SK-N-SH (cell line): ENCODE measurements at regions not wholly inside any gene's neighbourhood (a gene's known extent, or its start where the extent isn't known, plus 50 kb on each side); places are given as distances from the start of the nearest gene placed in this dataset.

Source experiments
- CTCF ChIA-PET: fragments of 300-600, 350-600 bp; formaldehyde crosslinking; extraction: SDS; loops from one replicate; lab custom pipeline; 2021; lab: Yijun Ruan, JAX
- POLR2A ChIA-PET: fragments of 350-600 bp; sonication (Branson Sonifier 250); formaldehyde crosslinking; extraction: SDS; loops from one replicate; lab custom pipeline; 2020; ENCODE audit warnings: antibody characterized with exemption, inconsistent platforms; lab: Yijun Ruan, JAX
- DNase-seq: peaks from one replicate; pipeline ENCODE4 v3.0.0; 2012
- H2AFZ ChIP-seq: fragments of 200-600 bp; sonication (generic); 2 replicates; pipeline ENCODE4 v1.8.1; 2016; ENCODE audit warnings: antibody characterized with exemption, mild to moderate bottlenecking, low read depth
- H3F3A ChIP-seq: fragments of 200-600 bp; sonication (generic); replicated peaks from 2 replicates; pipeline ENCODE3; 2016; ENCODE audit warnings: antibody characterized with exemption, mild to moderate bottlenecking; ENCODE audit not compliant: insufficient read depth
- H3K27ac ChIP-seq, 2 experiments: fragments of 200-500 bp in 1 of 2; fragments of 200-600 bp in 1 of 2; sonication (Bioruptor generic) in 1 of 2; sonication (generic), shearing (Covaris generic) in 1 of 2; 2 replicates each; pipeline versions ENCODE4 v1.5.1 to v1.6.1; 2014 to 2016; ENCODE audit warnings: low read depth in 2 of 2, inconsistent platforms in 1 of 2, low read length in 1 of 2, mild to moderate bottlenecking in 1 of 2, mixed read lengths in 1 of 2
- H3K27me3 ChIP-seq: fragments of 200-600 bp; sonication (generic), shearing (Covaris generic); 2 replicates; pipeline ENCODE4 v1.6.1; 2016; ENCODE audit warnings: mixed run types; ENCODE audit not compliant: insufficient read depth
- H3K36me3 ChIP-seq, 2 experiments: fragments of 200-500 bp in 1 of 2; fragments of 200-600 bp in 1 of 2; sonication (Bioruptor generic) in 1 of 2; sonication (generic) in 1 of 2; replicated peaks in 1 of 2; 2 replicates each; pipeline versions ENCODE3 to v1.5.1; 2014 to 2016; ENCODE audit warnings: low read length in 1 of 2, mild to moderate bottlenecking in 1 of 2; ENCODE audit not compliant: insufficient read depth in 2 of 2, control insufficient read depth in 1 of 2
- H3K4me1 ChIP-seq, 2 experiments: fragments of 200-500 bp in 1 of 2; fragments of 200-600 bp in 1 of 2; sonication (Bioruptor generic) in 1 of 2; sonication (generic), shearing (Covaris generic) in 1 of 2; 2 replicates each; pipeline versions ENCODE4 v1.5.1 to v1.6.1; 2014 to 2016; ENCODE audit warnings: low read depth in 1 of 2, low read length in 1 of 2, mixed run types in 1 of 2; ENCODE audit not compliant: insufficient read depth in 2 of 2, control insufficient read depth in 1 of 2
- H3K4me2 ChIP-seq: fragments of 200-600 bp; sonication (generic), shearing (Covaris generic); 2 replicates; pipeline ENCODE4 v1.6.1; 2017; ENCODE audit warnings: mixed run types
- H3K4me3 ChIP-seq, 2 experiments: fragments of 200-500 bp in 1 of 2; fragments of 200-600 bp in 1 of 2; sonication (Bioruptor generic) in 1 of 2; sonication (generic), shearing (Covaris generic) in 1 of 2; 2 replicates each; pipeline versions ENCODE4 v1.5.1 to v1.8.1; 2014 to 2016; ENCODE audit warnings: low read depth in 2 of 2, inconsistent platforms in 1 of 2, low read length in 1 of 2, mild to moderate bottlenecking in 1 of 2, mixed read lengths in 1 of 2, moderate library complexity in 1 of 2
- H3K79me2 ChIP-seq: fragments of 200-600 bp; sonication (generic); 2 replicates; pipeline ENCODE4 v1.8.1; 2017; ENCODE audit warnings: mild to moderate bottlenecking; ENCODE audit not compliant: insufficient read depth
- H3K9ac ChIP-seq: fragments of 200-600 bp; sonication (generic); 2 replicates; pipeline ENCODE4 v1.6.1; 2017; ENCODE audit warnings: mixed run types
- H3K9me2 ChIP-seq: fragments of 200-600 bp; sonication (generic); 2 replicates; pipeline ENCODE4 v1.6.1; 2017; ENCODE audit warnings: mixed run types
- H3K9me3 ChIP-seq: fragments of 200-600 bp; sonication (generic); 2 replicates; pipeline ENCODE4 v1.6.1; 2017; ENCODE audit warnings: mixed run types, mild to moderate bottlenecking, moderate library complexity
- H4K20me1 ChIP-seq: fragments of 200-600 bp; sonication (generic); 2 replicates; pipeline ENCODE4 v1.6.1; 2017; ENCODE audit warnings: mild to moderate bottlenecking, mixed run types; ENCODE audit not compliant: insufficient read depth
- CHD2 ChIP-seq: fragments of 150-350 bp; IDR thresholded peaks from 2 replicates; pipeline ENCODE4 v1.6.1; 2018; ENCODE audit warnings: low read length; ENCODE audit not compliant: partially characterized antibody
- ELF1 ChIP-seq: IDR thresholded peaks from 2 replicates; pipeline ENCODE4 v1.4.0; 2012
- EP300 ChIP-seq, 2 experiments: IDR thresholded peaks; 2 replicates each; pipeline versions ENCODE4 v1.4.0 to v1.6.1; 2012; ENCODE audit warnings: borderline replicate concordance in 1 of 2, low read depth in 1 of 2, low read length in 1 of 2
- FOSL2 ChIP-seq: IDR thresholded peaks from 2 replicates; pipeline ENCODE4 v1.4.0; 2012; ENCODE audit warnings: low read depth, mild to moderate bottlenecking, moderate library complexity, borderline replicate concordance
- FOXM1 ChIP-seq: IDR thresholded peaks from 2 replicates; pipeline ENCODE4 v1.4.0; 2012; ENCODE audit warnings: low read depth, mild to moderate bottlenecking
- GABPA ChIP-seq: IDR thresholded peaks from 2 replicates; pipeline ENCODE4 v1.4.0; 2012; ENCODE audit warnings: low read depth, mild to moderate bottlenecking
- MXI1 ChIP-seq: IDR thresholded peaks from 2 replicates; pipeline ENCODE4 v1.6.1; 2012; ENCODE audit warnings: mild to moderate bottlenecking, low read depth, low read length, improper control_type of control experiment
- NFIC ChIP-seq: IDR thresholded peaks from 2 replicates; pipeline ENCODE4 v1.4.0; 2012; ENCODE audit warnings: borderline replicate concordance
- RFX5 ChIP-seq: IDR thresholded peaks from 2 replicates; pipeline ENCODE4 v1.6.1; 2012; ENCODE audit warnings: mild to moderate bottlenecking, improper control_type of control experiment, low read length
- RXRA ChIP-seq: IDR thresholded peaks from 2 replicates; pipeline ENCODE4 v1.4.0; 2012; ENCODE audit warnings: low read depth, mild to moderate bottlenecking, borderline replicate concordance
- SIN3A ChIP-seq: IDR thresholded peaks from 2 replicates; pipeline ENCODE4 v1.6.1; 2012; ENCODE audit warnings: low read depth, mild to moderate bottlenecking, low read length, moderate library complexity, borderline replicate concordance
- SMC3 ChIP-seq: IDR thresholded peaks from 2 replicates; pipeline ENCODE4 v1.6.1; 2012; ENCODE audit warnings: low read depth, low read length, improper control_type of control experiment
- TCF12 ChIP-seq: IDR thresholded peaks from 2 replicates; pipeline ENCODE4 v1.4.0; 2012
- TEAD4 ChIP-seq: IDR thresholded peaks from 2 replicates; pipeline ENCODE4 v1.4.0; 2012; ENCODE audit warnings: mild to moderate bottlenecking, borderline replicate concordance; ENCODE audit not compliant: insufficient read depth
- YY1 ChIP-seq: IDR thresholded peaks from 2 replicates; pipeline ENCODE4 v1.4.0; 2012; ENCODE audit warnings: low read depth, mild to moderate bottlenecking
- WGBS: methylation state at CpG from one replicate; pipeline ENCODE4 v1.1.6; 2017; ENCODE audit warnings: low lambda C conversion rate; 5-methylcytosine and 5-hydroxymethylcytosine counted together
- TF ChIP-seq, protein P1 (sequence below): fragments of 150-350 bp; IDR thresholded peaks from 2 replicates; pipeline ENCODE4 v1.6.1; 2017; ENCODE audit warnings: antibody characterized with exemption, low read length, low read depth, borderline replicate concordance
- TF ChIP-seq, protein P2 (sequence below): IDR thresholded peaks from 2 replicates; pipeline ENCODE4 v1.4.0; 2012; ENCODE audit warnings: low read depth, borderline replicate concordance
- TF ChIP-seq, protein P3 (sequence below): fragments of 200-600 bp; sonication (generic); IDR thresholded peaks from 2 replicates; pipeline ENCODE4 v1.6.1; 2017; ENCODE audit warnings: antibody characterized with exemption, mild to moderate bottlenecking, moderate library complexity
- TF ChIP-seq, protein P4 (sequence below): IDR thresholded peaks from 2 replicates; pipeline ENCODE4 v1.4.0; 2012; ENCODE audit warnings: low read depth, borderline replicate concordance

DNA sequence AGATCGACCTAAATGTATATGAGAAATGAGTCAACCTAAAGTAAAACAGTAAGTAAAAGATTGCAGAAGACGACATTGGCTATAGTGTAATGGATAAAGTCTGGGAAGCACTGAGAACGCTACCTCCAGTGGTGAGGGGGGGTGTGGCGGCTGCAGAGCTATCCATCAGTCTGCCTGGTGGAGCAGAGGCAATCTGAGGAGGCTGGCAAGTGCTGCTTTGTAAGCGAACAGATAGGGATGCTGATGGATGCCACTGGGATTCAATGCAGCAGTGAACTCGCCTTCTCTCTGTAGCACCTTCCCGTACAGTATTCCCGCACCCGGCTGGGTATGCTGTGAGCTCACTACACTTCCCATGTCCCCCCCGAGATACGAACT is 261.5 kb downstream of the NSG2 start:
- Histone ChIP-seq H3K4me1 (peaks cover 0 to 38% of the 10 kb centered on the region in 2 experiments; a peak in 1 of 4 replicates), H4K20me1 (no peaks in the 10 kb centered on the region), H3K27me3 (no peaks in the 10 kb centered on the region), H3K36me3 (no peaks in the 10 kb centered on the region), H3K4me2 (no peak overlapping the region), H3K9me3 (no peaks in the 10 kb centered on the region), H3K9ac (no peak overlapping the region), H3K4me3 (no peak overlapping the region), H2AFZ (no peak overlapping the region), H3K79me2 (no peaks in the 10 kb centered on the region), H3K9me2 (no peaks in the 10 kb centered on the region), H3F3A (no peaks in the 10 kb centered on the region), H3K27ac (no peak overlapping the region)
- TF ChIP-seq, protein P1, sequence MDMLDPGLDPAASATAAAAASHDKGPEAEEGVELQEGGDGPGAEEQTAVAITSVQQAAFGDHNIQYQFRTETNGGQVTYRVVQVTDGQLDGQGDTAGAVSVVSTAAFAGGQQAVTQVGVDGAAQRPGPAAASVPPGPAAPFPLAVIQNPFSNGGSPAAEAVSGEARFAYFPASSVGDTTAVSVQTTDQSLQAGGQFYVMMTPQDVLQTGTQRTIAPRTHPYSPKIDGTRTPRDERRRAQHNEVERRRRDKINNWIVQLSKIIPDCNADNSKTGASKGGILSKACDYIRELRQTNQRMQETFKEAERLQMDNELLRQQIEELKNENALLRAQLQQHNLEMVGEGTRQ: no peak
- no peak for TF ChIP-seq FOXM1
- no peak for TF ChIP-seq YY1
- TF ChIP-seq, protein P2, sequence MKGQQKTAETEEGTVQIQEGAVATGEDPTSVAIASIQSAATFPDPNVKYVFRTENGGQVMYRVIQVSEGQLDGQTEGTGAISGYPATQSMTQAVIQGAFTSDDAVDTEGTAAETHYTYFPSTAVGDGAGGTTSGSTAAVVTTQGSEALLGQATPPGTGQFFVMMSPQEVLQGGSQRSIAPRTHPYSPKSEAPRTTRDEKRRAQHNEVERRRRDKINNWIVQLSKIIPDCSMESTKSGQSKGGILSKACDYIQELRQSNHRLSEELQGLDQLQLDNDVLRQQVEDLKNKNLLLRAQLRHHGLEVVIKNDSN: no peak
- TF ChIP-seq NFIC: no peak
- TF ChIP-seq TEAD4: no peak
- TF ChIP-seq TCF12: no peak
- 55% methylated on average over 6 of the region's 11 CpGs for WGBS
- DNase-seq: peak; percentile 61
- CTCF ChIA-PET: interaction anchor here (0.7 to 13.7 kb wide), 8 partner anchors 10 to 260 kb away, joined by 3 to 298 read pairs (median 4); partner anchors contain the start of gene NSG2
- POLR2A ChIA-PET: no interaction called here

DNA sequence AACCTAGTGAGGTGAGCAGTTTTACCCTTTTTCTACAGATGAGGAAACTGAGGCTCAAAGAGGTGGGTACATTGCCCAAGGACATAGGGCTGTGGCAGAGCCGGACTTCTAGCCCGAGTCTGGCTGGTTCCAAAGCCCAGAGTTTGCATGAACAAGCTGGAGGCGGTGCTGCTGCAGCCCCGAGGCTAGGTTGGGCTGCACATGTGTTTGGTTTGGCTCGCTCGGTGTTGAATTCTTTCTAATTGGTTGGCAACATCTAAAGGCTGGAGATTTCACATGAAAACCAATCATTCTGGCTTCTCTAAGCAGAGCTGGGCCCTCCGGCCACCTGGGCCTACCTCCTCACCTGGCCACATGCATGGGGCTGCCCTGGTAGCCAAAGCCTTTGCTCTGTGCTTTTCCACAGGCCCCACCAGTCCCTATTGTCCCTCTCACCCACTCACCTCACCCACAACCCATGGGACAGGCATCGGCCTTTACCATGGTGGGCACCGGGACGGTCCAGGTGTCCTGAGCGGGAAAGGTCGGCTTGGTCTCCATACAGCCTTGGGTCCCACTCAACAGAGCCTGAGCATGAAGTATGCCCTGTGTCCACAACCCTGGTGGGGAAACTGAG is 262.3 kb downstream of the NSG2 start:
- no peaks in the 10 kb centered on the region for H3K9me2 ChIP-seq
- TF ChIP-seq EP300 (IDR thresholded peaks at IDR 0.05; ENCODE audit: borderline replicate concordance in 1 of 2, low read depth in 1 of 2, low read length in 1 of 2): no peak
- no peak for TF ChIP-seq FOSL2
- no peak for TF ChIP-seq YY1
- TF ChIP-seq, protein P3, sequence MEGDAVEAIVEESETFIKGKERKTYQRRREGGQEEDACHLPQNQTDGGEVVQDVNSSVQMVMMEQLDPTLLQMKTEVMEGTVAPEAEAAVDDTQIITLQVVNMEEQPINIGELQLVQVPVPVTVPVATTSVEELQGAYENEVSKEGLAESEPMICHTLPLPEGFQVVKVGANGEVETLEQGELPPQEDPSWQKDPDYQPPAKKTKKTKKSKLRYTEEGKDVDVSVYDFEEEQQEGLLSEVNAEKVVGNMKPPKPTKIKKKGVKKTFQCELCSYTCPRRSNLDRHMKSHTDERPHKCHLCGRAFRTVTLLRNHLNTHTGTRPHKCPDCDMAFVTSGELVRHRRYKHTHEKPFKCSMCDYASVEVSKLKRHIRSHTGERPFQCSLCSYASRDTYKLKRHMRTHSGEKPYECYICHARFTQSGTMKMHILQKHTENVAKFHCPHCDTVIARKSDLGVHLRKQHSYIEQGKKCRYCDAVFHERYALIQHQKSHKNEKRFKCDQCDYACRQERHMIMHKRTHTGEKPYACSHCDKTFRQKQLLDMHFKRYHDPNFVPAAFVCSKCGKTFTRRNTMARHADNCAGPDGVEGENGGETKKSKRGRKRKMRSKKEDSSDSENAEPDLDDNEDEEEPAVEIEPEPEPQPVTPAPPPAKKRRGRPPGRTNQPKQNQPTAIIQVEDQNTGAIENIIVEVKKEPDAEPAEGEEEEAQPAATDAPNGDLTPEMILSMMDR: no peak
- no peak for TF ChIP-seq FOXM1
- TF ChIP-seq, protein P4, sequence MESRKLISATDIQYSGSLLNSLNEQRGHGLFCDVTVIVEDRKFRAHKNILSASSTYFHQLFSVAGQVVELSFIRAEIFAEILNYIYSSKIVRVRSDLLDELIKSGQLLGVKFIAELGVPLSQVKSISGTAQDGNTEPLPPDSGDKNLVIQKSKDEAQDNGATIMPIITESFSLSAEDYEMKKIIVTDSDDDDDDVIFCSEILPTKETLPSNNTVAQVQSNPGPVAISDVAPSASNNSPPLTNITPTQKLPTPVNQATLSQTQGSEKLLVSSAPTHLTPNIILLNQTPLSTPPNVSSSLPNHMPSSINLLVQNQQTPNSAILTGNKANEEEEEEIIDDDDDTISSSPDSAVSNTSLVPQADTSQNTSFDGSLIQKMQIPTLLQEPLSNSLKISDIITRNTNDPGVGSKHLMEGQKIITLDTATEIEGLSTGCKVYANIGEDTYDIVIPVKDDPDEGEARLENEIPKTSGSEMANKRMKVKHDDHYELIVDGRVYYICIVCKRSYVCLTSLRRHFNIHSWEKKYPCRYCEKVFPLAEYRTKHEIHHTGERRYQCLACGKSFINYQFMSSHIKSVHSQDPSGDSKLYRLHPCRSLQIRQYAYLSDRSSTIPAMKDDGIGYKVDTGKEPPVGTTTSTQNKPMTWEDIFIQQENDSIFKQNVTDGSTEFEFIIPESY: no peak
- no peak for TF ChIP-seq MXI1
- TF ChIP-seq RFX5: no peak
- TF ChIP-seq NFIC: no peak
- TF ChIP-seq, protein P2: no peak
- TF ChIP-seq RXRA: no peak
- no peak for TF ChIP-seq SMC3
- TF ChIP-seq SIN3A: no peak
- TF ChIP-seq GABPA: no peak
- TF ChIP-seq TCF12: no peak
- no peak for TF ChIP-seq ELF1
- TF ChIP-seq CHD2: no peak
- WGBS: 71% methylated on average over 11 of the region's 12 CpGs
- H3K4me3 ChIP-seq: no peak overlapping the region
- H3K36me3 ChIP-seq: no peaks in the 10 kb centered on the region
- no peak overlapping the region for H3K27ac ChIP-seq
- no peaks in the 10 kb centered on the region for H3F3A ChIP-seq
- no peaks in the 10 kb centered on the region for H4K20me1 ChIP-seq
- H3K4me1 ChIP-seq: peaks cover 0 to 43% of the 10 kb centered on the region in 2 experiments; a peak in 1 of 4 replicates
- H3K79me2 ChIP-seq: no peaks in the 10 kb centered on the region
- H3K9ac ChIP-seq: no peak overlapping the region
- ChIA-PET POLR2A (no interaction called here), CTCF (interaction anchor here (0.7 to 13.7 kb wide), 7 partner anchors 9 to 261 kb away, joined by 3 to 298 read pairs (median 3); partner anchors contain the start of gene NSG2)
- no peak for DNase-seq
- no peaks in the 10 kb centered on the region for H3K27me3 ChIP-seq
- no peaks in the 10 kb centered on the region for H3K9me3 ChIP-seq
- no peak overlapping the region for H3K4me2 ChIP-seq
- H2AFZ ChIP-seq: no peak overlapping the region
